Brain microvascular endothelial cell (primary cell): ENCODE measurements at regions not wholly inside any gene's neighbourhood (a gene's known extent, or its start where the extent isn't known, plus 50 kb on each side); places are given as distances from the start of the nearest gene placed in this dataset.

ENCODE experiments used
- DNase-seq: peaks from one replicate; pipeline ENCODE4 v3.0.0-alpha.2; 2020
- H3K27ac ChIP-seq: fragments of 250-450 bp; sonication (Bioruptor Pico); 2 replicates; pipeline ENCODE4 v1.5.1; 2020; ENCODE audit warnings: mild to moderate bottlenecking, moderate library complexity
- H3K27me3 ChIP-seq: fragments of 250-450 bp; sonication (Bioruptor Pico); replicated peaks from 2 replicates; pipeline ENCODE4 v1.5.1; 2020; ENCODE audit warnings: mild to moderate bottlenecking
- H3K36me3 ChIP-seq: fragments of 250-450 bp; sonication (Bioruptor Pico); replicated peaks from 2 replicates; pipeline ENCODE4 v1.5.1; 2020; ENCODE audit warnings: mild to moderate bottlenecking
- H3K4me3 ChIP-seq: 2 replicates; pipeline ENCODE4 v1.5.1; 2011; ENCODE audit warnings: low read depth, mild to moderate bottlenecking, control low read depth, low read length, moderate library complexity
- CTCF ChIP-seq: IDR thresholded peaks from 2 replicates; pipeline ENCODE4 v1.5.1; 2011; ENCODE audit warnings: low read depth, mild to moderate bottlenecking, moderate library complexity, low read length, control low read depth, inconsistent platforms; ENCODE audit errors: missing control alignments
- in situ Hi-C: cut with HindIII; loops from 2 replicates; pipeline ENCODE4 v1.10.0; 2017; ENCODE audit warnings: low sequenced_read_pairs, low pct_ligation_motif_present

GRCh38 chr5:23234197-23234596 lies 273.2 kb upstream of the PRDM9 start:
- Histone ChIP-seq H3K4me3 (no peak overlapping the region), H3K27me3 (no peaks in the 10 kb centered on the region), H3K27ac (no peak overlapping the region), H3K36me3 (no peaks in the 10 kb centered on the region)
- DNase-seq, result no peak
- no peak for TF ChIP-seq CTCF
- in situ Hi-C loops, result no loop called here

GRCh38 chr5:23223846-23224245 lies 283.6 kb upstream of the PRDM9 start:
- in situ Hi-C loops, result no loop called here
- Histone ChIP-seq H3K4me3 (no peak overlapping the region), H3K27ac (no peak overlapping the region), H3K27me3 (no peaks in the 10 kb centered on the region), H3K36me3 (no peaks in the 10 kb centered on the region)
- no peak for TF ChIP-seq CTCF
- DNase-seq, result no peak

GRCh38 chr5:23221831-23222230 lies 285.6 kb upstream of the PRDM9 start:
- Histone ChIP-seq H3K4me3 (no peak overlapping the region), H3K27me3 (no peaks in the 10 kb centered on the region), H3K27ac (no peak overlapping the region), H3K36me3 (no peaks in the 10 kb centered on the region)
- no peak for DNase-seq
- TF ChIP-seq CTCF, result no peak
- in situ Hi-C loops, result no loop called here

- no peak overlapping the region for H3K4me3 ChIP-seq
- no peak for DNase-seq
- in situ Hi-C loops, result no loop called here
These were observed 290.2 kb upstream of the PRDM9 start for GRCh38 chr5:23217159-23217558.

GRCh38 chr5:23216345-23216744 lies 291.1 kb upstream of the PRDM9 start:
- in situ Hi-C loops, result no loop called here
- no peaks in the 10 kb centered on the region for H3K27me3 ChIP-seq
- DNase-seq, result no peak
- H3K27ac ChIP-seq, result no peak overlapping the region
- no peak overlapping the region for H3K4me3 ChIP-seq
- H3K36me3 ChIP-seq, result no peaks in the 10 kb centered on the region
- no peak for TF ChIP-seq CTCF

More at GRCh38 chr5:23217159-23217558, 290.2 kb upstream of the PRDM9 start:
- no peak for TF ChIP-seq CTCF
- Histone ChIP-seq H3K36me3 (no peaks in the 10 kb centered on the region), H3K27me3 (no peaks in the 10 kb centered on the region), H3K27ac (no peak overlapping the region)

GRCh38 chr5:23208959-23209431 lies 298.4 kb upstream of the PRDM9 start:
- in situ Hi-C loops, result no loop called here

More at GRCh38 chr5:23208959-23209431, 298.4 kb upstream of the PRDM9 start:
- H3K27ac ChIP-seq, result no peak overlapping the region
- peak; percentile 8 for DNase-seq
- H3K27me3 ChIP-seq, result no peaks in the 10 kb centered on the region
- no peaks in the 10 kb centered on the region for H3K36me3 ChIP-seq
- H3K4me3 ChIP-seq, result no peak overlapping the region
- peak; percentile 67 for TF ChIP-seq CTCF
